B cell (primary cell): ENCODE measurements at regions not wholly inside any gene's neighbourhood (a gene's known extent, or its start where the extent isn't known, plus 50 kb on each side); places are given as distances from the start of the nearest gene placed in this dataset.

ENCODE experiments used
- ATAC-seq: fragments of 200-7000 bp; cut with Tn5 transposase; one replicate; pipeline ENCODE4 v1.10.0; 2021; ENCODE audit warnings: low read depth, mild to moderate bottlenecking, moderate number of reproducible peaks, moderate library complexity
- CTCF ChIA-PET: fragments of 350-600 bp; sonication (Branson Sonifier 250); formaldehyde crosslinking; loops from one replicate; lab custom pipeline; 2021; ENCODE audit warnings: antibody characterized with exemption, inconsistent platforms; lab: Charles Lee
- POLR2A ChIA-PET: fragments of 350-600 bp; sonication (Branson Sonifier 250); formaldehyde crosslinking; loops from one replicate; lab custom pipeline; 2021; ENCODE audit warnings: antibody characterized with exemption; lab: Charles Lee
- DNase-seq: peaks from one replicate; pipeline ENCODE4 v3.0.0; 2013
- H2AFZ ChIP-seq: 2 replicates; pipeline ENCODE4 v1.6.1; 2012; ENCODE audit warnings: mild to moderate bottlenecking, low read depth, low read length; ENCODE audit not compliant: insufficient read depth, poor library complexity, severe bottlenecking
- H3K27ac ChIP-seq, 2 donors: 1 replicate in 1 of 2; 2 replicates in 1 of 2; pipeline ENCODE4 v1.5.1; 2012 to 2013; ENCODE audit warnings: low read length in 2 of 2, mild to moderate bottlenecking in 2 of 2, moderate library complexity in 1 of 2
- H3K27me3 ChIP-seq, 4 experiments: fragments of 200-600 bp in 1 of 4; sonication (generic) in 1 of 4; replicated peaks in 1 of 4; 1 replicate in 2 of 4; 2 replicates in 2 of 4; pipeline versions ENCODE4 v1.6.1 to v1.7.0; 2013 to 2016; ENCODE audit warnings: low read length in 3 of 4, mild to moderate bottlenecking in 2 of 4, mixed read lengths in 1 of 4, moderate library complexity in 1 of 4; ENCODE audit not compliant: insufficient read depth in 4 of 4, control insufficient read depth in 3 of 4; ENCODE audit errors: control extremely low read depth in 1 of 4
- H3K36me3 ChIP-seq, 2 experiments: replicated peaks in 1 of 2; 1 replicate in 1 of 2; 2 replicates in 1 of 2; pipeline versions ENCODE4 v1.6.1 to v1.7.1; 2013; ENCODE audit warnings: low read length in 1 of 2; ENCODE audit not compliant: insufficient read depth in 2 of 2, control insufficient read depth in 1 of 2; ENCODE audit errors: control extremely low read depth in 1 of 2, extremely low read depth in 1 of 2
- H3K4me1 ChIP-seq, 2 donors: fragments of 200-600 bp in 1 of 2; sonication (generic) in 1 of 2; 1 replicate in 1 of 2; 2 replicates in 1 of 2; pipeline versions ENCODE4 v1.5.1 to v1.6.1; 2013 to 2017; ENCODE audit warnings: low read length in 2 of 2; ENCODE audit not compliant: control insufficient read depth in 2 of 2, insufficient read depth in 2 of 2
- H3K4me2 ChIP-seq: replicated peaks from 2 replicates; pipeline ENCODE3; 2012; ENCODE audit warnings: mild to moderate bottlenecking, low read depth, low read length; ENCODE audit not compliant: poor library complexity, severe bottlenecking
- H3K4me3 ChIP-seq, 5 experiments: fragments of 200-600 bp in 1 of 5; sonication (generic) in 1 of 5; 1 replicate in 3 of 5; 2 replicates in 2 of 5; pipeline versions ENCODE4 v1.5.1 to v1.7.0; 2011 to 2016; ENCODE audit warnings: low read length in 4 of 5, mild to moderate bottlenecking in 4 of 5, low read depth in 2 of 5, control low read depth in 1 of 5, moderate library complexity in 1 of 5; ENCODE audit not compliant: insufficient read depth in 1 of 5; ENCODE audit errors: control extremely low read depth in 1 of 5, extremely low read depth in 1 of 5
- H3K79me2 ChIP-seq: fragments of 200-600 bp; sonication (generic); one replicate; pipeline ENCODE4 v1.6.0; 2016; ENCODE audit warnings: low read length; ENCODE audit not compliant: control insufficient read depth, insufficient read depth
- H3K9ac ChIP-seq: fragments of 200-600 bp; sonication (generic); 2 replicates; pipeline ENCODE4 v1.6.1; 2017; ENCODE audit warnings: mild to moderate bottlenecking, low read length, moderate library complexity
- H3K9me3 ChIP-seq, 3 donors: one replicate each; pipeline versions ENCODE4 v1.6.1 to v1.7.1; 2013; ENCODE audit warnings: low read length in 2 of 3; ENCODE audit not compliant: control insufficient read depth in 2 of 3, insufficient read depth in 1 of 3; ENCODE audit errors: control extremely low read depth in 1 of 3
- H4K20me1 ChIP-seq: 2 replicates; pipeline ENCODE4 v1.6.0; 2012; ENCODE audit warnings: mild to moderate bottlenecking, low read length; ENCODE audit not compliant: insufficient read depth, control insufficient read depth, poor library complexity, severe bottlenecking
- H3K27ac Mint-ChIP-seq: one replicate; pipeline ENCODE4 v1.8.0; 2021; ENCODE audit warnings: mixed read lengths
- H3K27me3 Mint-ChIP-seq: one replicate; pipeline ENCODE4 v1.8.0; 2021; ENCODE audit warnings: mixed read lengths
- H3K4me1 Mint-ChIP-seq: one replicate; pipeline ENCODE4 v1.8.0; 2021; ENCODE audit warnings: mixed read lengths
- H3K4me3 Mint-ChIP-seq: one replicate; pipeline ENCODE4 v1.8.0; 2021; ENCODE audit warnings: mixed read lengths
- H3K9me3 Mint-ChIP-seq: one replicate; pipeline ENCODE4 v1.8.0; 2022; ENCODE audit warnings: mixed read lengths; ENCODE audit not compliant: insufficient read depth
- CTCF ChIP-seq: fragments of 200-600 bp; IDR thresholded peaks from one replicate; pipeline ENCODE4 v1.8.0; 2022; ENCODE audit warnings: antibody characterized with exemption, mild to moderate bottlenecking
- EZH2 ChIP-seq: IDR thresholded peaks from 2 replicates; pipeline ENCODE4 v1.6.1; 2012; ENCODE audit warnings: borderline replicate concordance, low read depth, mild to moderate bottlenecking, moderate library complexity, low read length; ENCODE audit not compliant: insufficient read depth, poor library complexity, severe bottlenecking
- WGBS: methylation state at CpG from one replicate; pipeline ENCODE4 v1.1.5; 2013; ENCODE audit warnings: missing lambda C conversion rate; ENCODE audit not compliant: insufficient coverage; 5-methylcytosine and 5-hydroxymethylcytosine counted together
- intact Hi-C: fragments of 100-400 bp; cut with micrococcal nuclease; formaldehyde crosslinking; loops from one replicate; pipeline ENCODE4 v1.10.0; 2022

- CTCF ChIA-PET = no interaction called here
- no CpG with 5 or more reads among the region's 4 CpGs for WGBS
- H3K4me1 ChIP-seq = no peaks in the 10 kb centered on the region
- H3K4me3 ChIP-seq = no peak overlapping the region
- H3K27me3 Mint-ChIP-seq = no peaks in the 10 kb centered on the region
- no peak overlapping the region for H3K4me3 Mint-ChIP-seq
- H3K27me3 ChIP-seq = no peaks in the 10 kb centered on the region
- no peaks in the 10 kb centered on the region for H4K20me1 ChIP-seq
- DNase-seq (no peak), ATAC-seq (no peak)
- no peak overlapping the region for H3K27ac Mint-ChIP-seq
- H3K4me2 ChIP-seq = no peak overlapping the region
- no peak for TF ChIP-seq EZH2
- TF ChIP-seq CTCF = no peak
- no peaks in the 10 kb centered on the region for H3K36me3 ChIP-seq
- H3K9me3 Mint-ChIP-seq = no peaks in the 10 kb centered on the region
- no peak overlapping the region for H3K27ac ChIP-seq
- intact Hi-C loops = no loop called here
- H3K9ac ChIP-seq = no peak overlapping the region
- H3K79me2 ChIP-seq = no peaks in the 10 kb centered on the region
- no peaks in the 10 kb centered on the region for H3K9me3 ChIP-seq
- no peak overlapping the region for H2AFZ ChIP-seq
- no peaks in the 10 kb centered on the region for H3K4me1 Mint-ChIP-seq
- POLR2A ChIA-PET = no interaction called here
Observed at GRCh38 chr6:95741045-95741444, 163.7 kb downstream of the MANEA start.

GRCh38 chr6:95742767-95743289 is 165.5 kb downstream of the MANEA start:
- no peak overlapping the region for H3K4me2 ChIP-seq
- no peaks in the 10 kb centered on the region for H3K9me3 ChIP-seq
- H3K27ac ChIP-seq = no peak overlapping the region
- Mint-ChIP-seq H3K9me3 (no peaks in the 10 kb centered on the region), H3K27me3 (no peaks in the 10 kb centered on the region), H3K4me3 (no peak overlapping the region), H3K4me1 (no peaks in the 10 kb centered on the region), H3K27ac (no peak overlapping the region)
- no peaks in the 10 kb centered on the region for H3K27me3 ChIP-seq
- no peak for ATAC-seq
- ChIA-PET CTCF (no interaction called here), POLR2A (no interaction called here)
- H3K4me3 ChIP-seq = no peak overlapping the region
- TF ChIP-seq EZH2 (no peak), CTCF (no peak)
- H3K79me2 ChIP-seq = no peaks in the 10 kb centered on the region
- no peaks in the 10 kb centered on the region for H3K4me1 ChIP-seq
- DNase-seq = no peak
- H3K9ac ChIP-seq = no peak overlapping the region
- no peaks in the 10 kb centered on the region for H3K36me3 ChIP-seq
- no peak overlapping the region for H2AFZ ChIP-seq
- H4K20me1 ChIP-seq = no peaks in the 10 kb centered on the region
- intact Hi-C loops = no loop called here
